HL-60 (cell line): ENCODE measurements at regions not wholly inside any gene's neighbourhood (a gene's known extent, or its start where the extent isn't known, plus 50 kb on each side); places are given as distances from the start of the nearest gene placed in this dataset.

Source experiments
- DNase-seq, 2 experiments: peaks; one replicate each; pipeline ENCODE4 v3.0.0-alpha.2; 2010 to 2020; ENCODE audit warnings: low read depth in 1 of 2, low spot score in 1 of 2
- H3K27ac ChIP-seq: fragments of 250-450 bp; sonication (Bioruptor Pico); replicated peaks from 2 replicates; pipeline ENCODE4 v1.5.1; 2020; ENCODE audit warnings: mild to moderate bottlenecking, moderate library complexity
- H3K27me3 ChIP-seq: fragments of 250-450 bp; sonication (Bioruptor Pico); 2 replicates; pipeline ENCODE4 v1.5.1; 2021; ENCODE audit warnings: mild to moderate bottlenecking, moderate library complexity; ENCODE audit not compliant: insufficient read depth, poor library complexity, severe bottlenecking
- H3K4me3 ChIP-seq: replicated peaks from 2 replicates; pipeline ENCODE4 v1.5.1; 2011; ENCODE audit warnings: mild to moderate bottlenecking, control low read depth, low read length; ENCODE audit not compliant: insufficient read depth
- CTCF ChIP-seq: IDR thresholded peaks from one replicate; pipeline ENCODE4 v1.5.1; 2011; ENCODE audit warnings: low read length, control low read depth, inconsistent platforms; ENCODE audit not compliant: insufficient read depth
- GABPA ChIP-seq: IDR thresholded peaks from 2 replicates; pipeline ENCODE4 v1.6.1; 2012; ENCODE audit warnings: low read depth
- POLR2AphosphoS5 ChIP-seq: IDR thresholded peaks from 2 replicates; pipeline ENCODE4 v1.6.1; 2012; ENCODE audit warnings: low read depth
- SPI1 ChIP-seq: IDR thresholded peaks from 2 replicates; pipeline ENCODE4 v1.6.1; 2012; ENCODE audit warnings: low read depth, mild to moderate bottlenecking, borderline replicate concordance
- TF ChIP-seq, protein P1 (sequence below): IDR thresholded peaks from 2 replicates; pipeline ENCODE4 v1.6.1; 2012; ENCODE audit warnings: low read depth; ENCODE audit not compliant: insufficient replicate concordance

DNA sequence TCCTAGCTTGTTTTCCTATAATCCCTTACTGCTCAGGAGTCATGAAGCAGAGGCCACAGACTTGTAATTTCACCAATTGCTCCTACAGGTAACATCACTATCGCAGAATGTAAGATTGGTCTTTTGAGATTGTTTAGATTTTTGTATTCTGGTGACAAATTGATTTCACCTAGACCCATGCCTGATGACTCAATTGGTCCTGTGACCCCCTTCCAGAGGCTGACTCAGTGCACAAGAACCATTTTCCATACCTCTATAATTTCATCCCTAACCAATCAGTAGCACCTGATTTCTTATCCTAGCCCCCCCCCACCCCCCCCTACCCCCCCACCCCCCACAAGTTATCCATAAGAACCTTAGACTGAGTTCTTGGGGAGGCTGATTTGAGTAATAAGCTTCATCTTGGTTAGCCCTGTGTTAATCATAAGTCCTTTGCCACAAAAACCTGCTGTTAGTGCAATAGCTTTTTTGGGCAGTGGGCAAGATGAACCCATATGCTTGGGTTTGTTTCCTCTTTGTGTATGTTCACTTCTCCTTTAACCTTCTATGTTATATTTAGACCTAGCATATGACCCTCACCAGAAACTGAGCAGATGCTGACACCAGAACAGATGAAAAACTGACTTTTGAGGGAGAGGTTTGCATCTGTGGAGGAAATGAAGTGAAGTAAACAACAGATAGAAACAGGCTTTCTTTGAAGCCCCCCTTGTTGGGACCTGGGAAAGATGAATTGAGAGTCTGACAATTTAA, 187.1 kb downstream of the KIF20B start:
- TF ChIP-seq GABPA (no peak), CTCF (no peak), POLR2AphosphoS5 (no peak)
- TF ChIP-seq, protein P1, sequence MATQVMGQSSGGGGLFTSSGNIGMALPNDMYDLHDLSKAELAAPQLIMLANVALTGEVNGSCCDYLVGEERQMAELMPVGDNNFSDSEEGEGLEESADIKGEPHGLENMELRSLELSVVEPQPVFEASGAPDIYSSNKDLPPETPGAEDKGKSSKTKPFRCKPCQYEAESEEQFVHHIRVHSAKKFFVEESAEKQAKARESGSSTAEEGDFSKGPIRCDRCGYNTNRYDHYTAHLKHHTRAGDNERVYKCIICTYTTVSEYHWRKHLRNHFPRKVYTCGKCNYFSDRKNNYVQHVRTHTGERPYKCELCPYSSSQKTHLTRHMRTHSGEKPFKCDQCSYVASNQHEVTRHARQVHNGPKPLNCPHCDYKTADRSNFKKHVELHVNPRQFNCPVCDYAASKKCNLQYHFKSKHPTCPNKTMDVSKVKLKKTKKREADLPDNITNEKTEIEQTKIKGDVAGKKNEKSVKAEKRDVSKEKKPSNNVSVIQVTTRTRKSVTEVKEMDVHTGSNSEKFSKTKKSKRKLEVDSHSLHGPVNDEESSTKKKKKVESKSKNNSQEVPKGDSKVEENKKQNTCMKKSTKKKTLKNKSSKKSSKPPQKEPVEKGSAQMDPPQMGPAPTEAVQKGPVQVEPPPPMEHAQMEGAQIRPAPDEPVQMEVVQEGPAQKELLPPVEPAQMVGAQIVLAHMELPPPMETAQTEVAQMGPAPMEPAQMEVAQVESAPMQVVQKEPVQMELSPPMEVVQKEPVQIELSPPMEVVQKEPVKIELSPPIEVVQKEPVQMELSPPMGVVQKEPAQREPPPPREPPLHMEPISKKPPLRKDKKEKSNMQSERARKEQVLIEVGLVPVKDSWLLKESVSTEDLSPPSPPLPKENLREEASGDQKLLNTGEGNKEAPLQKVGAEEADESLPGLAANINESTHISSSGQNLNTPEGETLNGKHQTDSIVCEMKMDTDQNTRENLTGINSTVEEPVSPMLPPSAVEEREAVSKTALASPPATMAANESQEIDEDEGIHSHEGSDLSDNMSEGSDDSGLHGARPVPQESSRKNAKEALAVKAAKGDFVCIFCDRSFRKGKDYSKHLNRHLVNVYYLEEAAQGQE, result no peak
- Histone ChIP-seq H3K27me3 (no peaks in the 10 kb centered on the region), H3K27ac (no peak overlapping the region), H3K4me3 (no peak overlapping the region)
- peak in 1 of 2 experiments; percentile 7 for DNase-seq

- no peak overlapping the region for H3K4me3 ChIP-seq
- no peaks in the 10 kb centered on the region for H3K27me3 ChIP-seq
- TF ChIP-seq POLR2AphosphoS5 (no peak), GABPA (no peak), SPI1 (no peak), CTCF (no peak)
- TF ChIP-seq, protein P1, result no peak
- H3K27ac ChIP-seq, result no peak overlapping the region
- no peak for DNase-seq
Measured at GRCh38 chr10:89889606-89890005, 188.2 kb downstream of the KIF20B start.

DNA sequence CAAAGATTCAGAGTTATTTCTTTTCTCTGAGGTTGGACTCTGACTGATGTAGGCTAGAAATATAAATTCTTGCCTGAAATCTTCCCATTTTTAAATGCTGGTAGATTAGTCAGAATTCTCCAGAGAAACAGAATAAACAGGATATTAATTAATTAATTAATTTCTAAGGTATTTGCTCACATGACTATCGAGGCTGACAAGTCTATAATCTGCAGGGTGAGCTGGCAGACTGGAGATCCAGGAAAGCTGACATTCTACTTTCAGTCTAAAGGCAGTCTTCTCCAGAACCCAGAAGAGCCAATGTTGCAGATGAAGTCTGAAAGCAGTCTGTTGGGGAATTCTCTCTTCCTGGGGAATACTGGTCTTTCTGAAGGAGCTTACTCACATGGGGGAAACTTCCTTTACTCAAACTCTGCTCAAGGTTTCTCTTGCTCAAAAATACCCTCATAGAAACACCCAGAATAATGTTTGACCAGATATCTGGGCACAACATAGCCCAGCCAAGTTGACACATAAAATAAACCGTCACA, 189.7 kb downstream of the KIF20B start:
- no peak for DNase-seq
- Histone ChIP-seq H3K27me3 (no peaks in the 10 kb centered on the region), H3K4me3 (no peak overlapping the region), H3K27ac (no peak overlapping the region)
- TF ChIP-seq POLR2AphosphoS5 (no peak), GABPA (no peak), SPI1 (no peak), CTCF (no peak)
- TF ChIP-seq, protein P1, result no peak
